ENCODE measurements at regions not wholly inside any gene's neighbourhood (a gene's known extent, or its start where the extent isn't known, plus 50 kb on each side); places are given as distances from the start of the nearest gene placed in this dataset.

GRCh38 chr7:130989101-130989795 lies 255.2 kb upstream of the KLF14 start:
- no peak for DNase-seq (ENCODE audit: low read depth in 4 of 4, low spot score in 3 of 4)

DNA sequence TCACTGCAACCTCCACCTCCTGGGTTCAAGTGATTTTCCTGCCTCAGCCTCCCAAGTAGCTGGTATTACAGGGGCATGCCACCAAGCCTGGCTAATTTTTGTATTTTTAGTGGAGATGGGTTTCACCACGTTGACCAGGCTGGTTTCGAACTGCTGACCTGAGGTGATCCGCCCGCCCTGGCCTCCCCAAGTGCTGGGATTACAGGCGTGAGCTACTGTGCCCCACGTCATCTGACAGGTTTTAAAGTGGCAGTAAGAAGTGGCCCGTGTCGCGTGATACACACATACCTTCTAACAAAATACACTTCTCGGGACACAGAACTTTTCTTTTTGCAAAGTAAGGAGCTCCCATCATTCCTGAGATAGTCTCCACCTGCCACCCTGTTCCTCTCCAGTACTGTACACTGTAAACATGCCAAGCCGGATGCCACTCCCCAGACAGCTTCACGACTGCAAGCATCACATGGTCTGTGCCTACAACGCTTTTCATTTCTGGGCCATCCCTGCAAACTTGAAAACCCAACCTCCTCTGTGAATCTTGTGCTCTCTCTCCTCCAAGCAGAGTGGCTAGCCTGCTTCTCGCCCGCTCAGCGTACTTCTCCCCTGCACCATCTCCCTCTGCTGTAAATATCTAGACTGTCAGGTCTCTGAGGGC lies 256.3 kb upstream of the KLF14 start:
- DNase-seq (ENCODE audit: low read depth in 4 of 4, low spot score in 3 of 4) = no peak

DNA sequence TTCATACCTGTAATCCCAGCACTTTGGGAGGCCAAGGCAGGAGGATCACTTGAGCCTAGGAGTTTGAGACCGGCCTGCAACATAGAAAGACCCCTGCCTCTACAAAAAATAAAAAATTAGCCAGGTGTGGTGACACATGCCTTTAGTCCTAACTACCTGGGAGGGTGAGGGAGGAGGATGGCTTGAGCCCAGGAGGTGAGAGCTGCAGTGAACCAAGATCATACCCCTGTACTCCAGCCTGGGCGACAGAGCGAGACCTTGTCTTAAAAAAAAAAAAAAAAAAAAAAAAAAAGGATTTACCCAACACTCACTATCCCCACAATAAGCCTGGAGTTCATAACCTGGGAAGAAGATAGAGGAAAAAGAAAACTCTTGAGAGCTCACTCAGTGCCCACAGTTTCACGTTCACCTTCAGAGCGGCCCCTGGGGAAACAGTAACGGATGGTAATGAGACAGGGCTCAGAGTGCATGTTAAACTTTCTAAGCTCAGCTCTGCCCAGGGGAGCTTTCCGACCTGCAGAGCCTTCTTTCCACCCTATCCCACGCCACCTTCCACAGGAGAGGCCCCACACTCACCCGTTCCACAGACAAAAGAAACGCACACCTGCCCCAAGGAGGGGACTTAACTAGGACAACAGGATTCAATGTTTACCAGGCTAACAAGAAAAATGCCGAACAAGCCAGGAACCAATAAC lies 259.8 kb upstream of the KLF14 start:
- DNase-seq (ENCODE audit: low read depth in 4 of 4, low spot score in 3 of 4) = no peak

DNA sequence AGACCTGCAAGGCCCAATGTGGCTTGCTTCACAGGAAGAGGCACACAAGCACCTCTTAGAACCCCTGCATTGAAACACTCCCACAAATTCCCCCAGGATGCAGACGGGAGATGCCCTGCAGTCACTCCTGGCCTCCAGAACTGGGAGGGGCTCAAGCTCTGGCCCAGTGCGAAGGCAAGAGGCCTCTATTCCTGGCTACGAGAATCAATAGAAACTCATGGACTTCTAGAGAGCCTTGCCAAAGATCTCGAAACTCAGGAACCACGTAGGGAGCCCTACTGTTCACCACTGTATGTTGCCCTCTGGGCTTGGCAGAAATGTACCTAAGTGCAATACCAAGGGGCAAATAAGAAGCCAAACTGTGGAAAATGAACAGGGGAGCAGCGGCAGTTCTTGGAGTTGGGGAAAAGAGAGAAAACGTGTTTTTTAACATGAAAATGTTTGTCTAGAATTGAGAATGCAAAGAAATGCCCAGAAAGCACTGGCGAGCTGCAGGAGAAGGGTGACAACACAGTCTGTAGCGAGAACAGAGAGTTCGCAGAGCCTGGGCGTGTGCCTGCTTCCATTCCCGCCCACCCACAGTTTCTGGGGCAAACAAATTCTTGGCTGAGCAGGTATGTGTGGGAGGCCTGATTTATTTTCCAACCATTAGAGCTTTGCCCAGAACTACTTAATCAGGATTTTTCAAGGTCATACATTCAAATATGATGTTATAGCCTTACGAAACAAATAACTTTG lies 260.5 kb upstream of the KLF14 start:
- no peak for DNase-seq (ENCODE audit: low read depth in 4 of 4, low spot score in 3 of 4)

DNA sequence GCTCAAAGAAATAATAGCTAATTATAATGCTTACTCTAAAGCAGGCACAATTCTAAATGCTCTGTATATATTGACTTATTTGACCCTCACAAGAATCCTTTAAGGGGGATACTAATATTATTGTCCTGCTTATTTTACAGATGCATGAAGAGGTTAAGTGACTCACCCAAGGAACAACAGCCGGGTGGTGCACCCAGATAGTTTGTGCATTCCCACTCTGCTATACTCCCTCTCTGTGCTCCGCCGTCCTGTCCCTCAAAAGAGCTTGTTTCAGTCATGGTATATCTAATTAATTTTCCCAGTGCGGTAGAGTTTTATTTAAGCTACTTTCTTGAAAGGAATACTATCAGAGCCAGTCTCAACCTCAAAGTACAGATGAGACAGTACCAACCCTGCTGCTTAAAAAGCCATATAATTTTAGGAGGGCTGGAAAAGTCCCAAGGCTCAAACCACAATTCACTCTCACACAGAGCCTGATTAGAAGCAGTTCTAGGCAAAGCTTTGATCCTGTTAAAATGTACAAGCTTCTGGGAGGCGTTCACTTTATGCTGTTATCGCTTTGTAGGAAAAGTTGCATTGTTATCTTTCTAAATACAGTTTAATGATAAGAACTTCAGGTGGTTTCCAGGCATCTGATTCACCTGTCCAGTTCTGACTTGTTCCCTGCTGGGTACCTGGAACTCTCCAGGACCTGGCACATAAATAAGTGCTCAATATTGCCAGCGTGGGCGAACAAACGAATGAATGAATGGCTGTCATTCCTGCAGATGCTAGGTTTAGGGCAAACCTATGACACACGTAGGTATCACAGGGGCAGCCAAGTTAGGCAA lies 261.5 kb upstream of the KLF14 start:
- no peak for DNase-seq (ENCODE audit: low read depth in 4 of 4, low spot score in 3 of 4)

- no peak for DNase-seq (ENCODE audit: low read depth in 4 of 4, low spot score in 3 of 4)
These were observed 262.3 kb upstream of the KLF14 start for GRCh38 chr7:130996205-130996832.

GRCh38 chr7:130996833-130997231 lies 262.8 kb upstream of the KLF14 start:
- no peak for DNase-seq (ENCODE audit: low read depth in 4 of 4, low spot score in 3 of 4)

DNA sequence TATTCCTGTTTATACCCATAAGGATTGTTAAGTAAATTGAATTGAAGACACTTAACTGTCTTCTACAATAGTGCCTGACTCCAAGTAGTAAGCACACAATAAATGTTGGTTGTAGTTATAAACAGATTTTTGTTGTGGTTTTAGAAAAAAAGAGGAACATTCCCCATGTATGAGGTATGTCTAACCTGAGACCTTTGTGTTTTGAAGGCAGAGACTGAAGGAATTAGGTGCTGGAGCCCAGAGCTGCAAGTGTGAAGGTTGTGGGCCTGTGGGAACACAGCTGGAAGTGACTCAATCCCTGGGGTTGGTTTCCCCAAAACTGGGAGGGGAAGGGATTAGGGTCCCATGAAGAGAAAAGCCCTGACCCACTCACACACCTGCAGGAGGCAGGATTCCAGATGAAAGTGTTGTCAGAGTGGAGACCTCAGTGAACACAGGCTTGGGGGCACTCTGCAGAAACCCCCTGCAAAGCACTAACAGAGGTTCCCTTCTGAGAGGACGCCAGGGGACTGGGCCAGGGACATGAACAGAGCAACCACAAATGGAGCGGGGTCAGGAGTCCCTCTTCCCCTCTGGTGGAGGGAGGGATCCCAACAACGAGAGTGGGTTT lies 265.1 kb upstream of the KLF14 start:
- DNase-seq (ENCODE audit: low read depth in 4 of 4, low spot score in 3 of 4) = no peak

- DNase-seq (ENCODE audit: low read depth in 4 of 4, low spot score in 3 of 4) = no peak
These were observed 265.9 kb upstream of the KLF14 start for GRCh38 chr7:130999926-131000325.

- DNase-seq (ENCODE audit: low read depth in 4 of 4, low spot score in 3 of 4) = no peak
These were observed 266.4 kb upstream of the KLF14 start for GRCh38 chr7:131000389-131000788.

DNA sequence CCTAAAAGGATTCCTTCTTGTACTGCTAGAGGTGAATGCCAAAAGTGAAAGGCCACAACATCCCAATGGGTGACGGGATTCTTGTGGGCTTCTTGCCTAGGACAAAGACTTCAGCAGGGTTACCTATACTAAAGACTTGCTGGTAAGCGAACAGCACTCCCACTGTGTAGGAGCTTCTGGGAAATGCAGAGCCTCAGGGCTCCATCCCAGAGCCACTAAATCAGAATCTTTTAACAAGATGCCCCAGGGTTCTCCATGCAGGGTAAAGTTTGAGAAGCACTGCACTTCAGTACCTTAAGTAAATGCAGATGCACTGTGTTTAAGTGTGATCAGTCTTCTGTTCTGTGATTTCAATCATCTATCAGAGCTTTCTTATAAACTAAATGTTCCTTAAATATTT lies 266.9 kb upstream of the KLF14 start:
- no peak for DNase-seq (ENCODE audit: low read depth in 4 of 4, low spot score in 3 of 4)

- DNase-seq (ENCODE audit: low read depth in 4 of 4, low spot score in 3 of 4) = no peak
These were observed 268.6 kb upstream of the KLF14 start for GRCh38 chr7:131002600-131002999.

- no peak for DNase-seq (ENCODE audit: low read depth in 4 of 4, low spot score in 3 of 4)
These were observed 269.6 kb upstream of the KLF14 start for GRCh38 chr7:131003634-131004033.

DNA sequence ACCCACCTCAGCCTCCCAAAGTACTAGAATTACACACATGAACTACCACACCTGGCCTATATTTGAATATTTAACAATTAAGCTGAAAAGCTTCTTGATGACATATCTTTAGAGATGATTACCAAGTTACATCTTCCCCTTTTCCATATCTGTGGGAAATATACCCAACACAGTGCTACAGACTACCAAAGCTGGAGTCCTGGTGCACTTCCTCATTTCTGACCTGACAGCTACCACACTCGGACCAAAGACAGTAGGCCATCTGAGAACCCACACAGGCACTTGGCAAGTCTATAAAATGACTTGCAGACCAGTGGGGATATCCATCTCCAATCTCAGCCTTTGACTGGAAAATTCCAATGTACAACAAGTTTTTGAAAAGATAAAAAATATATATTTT lies 270.4 kb upstream of the KLF14 start:
- no peak for DNase-seq (ENCODE audit: low read depth in 4 of 4, low spot score in 3 of 4)

- DNase-seq (ENCODE audit: low read depth in 4 of 4, low spot score in 3 of 4) = peak; percentile 51 to 58 (median 54)
These were observed 273.7 kb upstream of the KLF14 start for GRCh38 chr7:131007439-131008330.

DNA sequence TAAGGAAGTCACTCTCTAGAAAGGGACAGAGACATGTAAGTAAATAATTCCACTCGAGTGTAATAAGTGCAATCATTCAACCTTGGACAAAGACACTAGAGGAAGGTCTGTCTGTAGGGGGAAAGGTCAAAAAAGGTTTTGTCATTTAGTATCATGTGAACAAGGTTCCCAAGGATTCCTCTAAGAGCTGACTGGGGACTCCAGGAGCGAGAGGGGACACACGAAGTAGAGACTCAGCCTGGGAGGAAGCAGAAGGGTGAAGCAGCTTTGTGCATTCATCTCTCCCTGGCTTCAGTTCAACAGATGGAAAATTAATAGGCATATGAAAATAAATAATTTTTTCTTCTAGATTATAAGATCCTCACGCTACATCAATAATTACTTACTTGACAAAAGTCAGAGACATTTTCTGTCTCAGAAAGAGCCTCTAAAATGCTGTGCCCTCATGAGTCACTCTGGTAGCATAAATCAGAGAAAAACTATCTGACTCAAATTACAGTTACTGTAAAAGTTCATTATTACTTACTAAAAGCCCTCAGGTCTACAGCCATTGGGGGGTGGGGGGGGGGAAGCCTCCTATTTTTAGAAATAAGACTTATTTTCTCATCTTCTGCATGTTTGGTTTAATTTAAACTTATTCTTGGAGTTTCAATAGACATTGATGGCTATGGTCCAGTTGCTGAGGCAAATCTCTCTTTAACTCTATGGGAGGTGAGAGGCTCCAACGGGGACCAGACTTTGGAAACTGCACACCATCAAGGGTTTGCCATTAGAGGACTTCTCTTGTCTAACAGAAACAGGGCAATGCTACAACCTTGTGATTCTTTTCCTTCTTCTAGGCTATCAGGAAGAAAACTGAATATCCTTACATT lies 275.1 kb upstream of the KLF14 start:
- DNase-seq (ENCODE audit: low read depth in 4 of 4, low spot score in 3 of 4) = no peak

- DNase-seq (ENCODE audit: low read depth in 4 of 4, low spot score in 3 of 4) = no peak
These were observed 276.2 kb upstream of the KLF14 start for GRCh38 chr7:131010029-131010716.
